Mammary epithelial cell (primary cell): ENCODE measurements at regions not wholly inside any gene's neighbourhood (a gene's known extent, or its start where the extent isn't known, plus 50 kb on each side); places are given as distances from the start of the nearest gene placed in this dataset.

Experiments used
- CTCF ChIP-seq, 2 donors: IDR thresholded peaks in 1 of 2; conservative IDR thresholded peaks in 1 of 2; 2 replicates each; pipeline ENCODE4 v1.5.1; 2011 to 2012; ENCODE audit warnings: inconsistent platforms in 2 of 2, low read length in 2 of 2, mild to moderate bottlenecking in 2 of 2, control low read depth in 1 of 2, low read depth in 1 of 2; ENCODE audit not compliant: insufficient read depth in 1 of 2; ENCODE audit errors: extremely low read depth in 1 of 2
- EZH2 ChIP-seq: IDR thresholded peaks from 2 replicates; pipeline ENCODE4 v1.6.1; 2012; ENCODE audit warnings: low read length, inconsistent platforms, borderline replicate concordance

- TF ChIP-seq CTCF (conservative IDR thresholded peaks at IDR 0.05 in 1 of 2, IDR thresholded peaks at IDR 0.05 in 1 of 2; ENCODE audit: extremely low read depth in 1 of 2, insufficient read depth in 1 of 2, low read depth in 1 of 2, low read length in 2 of 2) (no peak), EZH2 (no peak)
Measured at GRCh38 chr4:188660796-188661195, 521.6 kb downstream of the TRIML1 start.
